H1 (cell line): ENCODE measurements at regions not wholly inside any gene's neighbourhood (a gene's known extent, or its start where the extent isn't known, plus 50 kb on each side); places are given as distances from the start of the nearest gene placed in this dataset.

ENCODE experiments used
- CHD1 ChIP-seq: IDR thresholded peaks from 2 replicates; pipeline ENCODE4 v1.6.1; 2012; ENCODE audit warnings: low read depth, low read length, improper control_type of control experiment
- FOSL1 ChIP-seq: IDR thresholded peaks from 2 replicates; pipeline ENCODE4 v1.6.1; 2011; ENCODE audit warnings: mild to moderate bottlenecking, low read depth, low read length, moderate library complexity; ENCODE audit not compliant: insufficient read depth
- SIX5 ChIP-seq: IDR thresholded peaks from 2 replicates; pipeline ENCODE4 v1.6.1; 2011; ENCODE audit warnings: mild to moderate bottlenecking, low read depth, low read length
- SP1 ChIP-seq: IDR thresholded peaks from 2 replicates; pipeline ENCODE4 v1.6.1; 2011; ENCODE audit warnings: low read depth, low read length
- TBP ChIP-seq: IDR thresholded peaks from 2 replicates; pipeline ENCODE4 v1.6.1; 2011; ENCODE audit warnings: low read depth, low read length, improper control_type of control experiment
- TCF12 ChIP-seq: IDR thresholded peaks from 2 replicates; pipeline ENCODE4 v1.6.1; 2011; ENCODE audit warnings: low read depth, mild to moderate bottlenecking, low read length
- TF ChIP-seq, protein P1 (sequence below): fragments of 300-600 bp; sonication (generic); IDR thresholded peaks from 2 replicates; pipeline ENCODE4 v1.7.1; 2012; ENCODE audit warnings: low read length, moderate library complexity, mild to moderate bottlenecking, inconsistent platforms; ENCODE audit not compliant: insufficient replicate concordance
- TF ChIP-seq, protein P2 (sequence below), 3 experiments: IDR thresholded peaks; 1 replicate in 2 of 3; 2 replicates in 1 of 3; pipeline versions ENCODE4 v1.5.1 to v1.6.1; 2011; ENCODE audit warnings: low read length in 3 of 3, mild to moderate bottlenecking in 3 of 3, inconsistent platforms in 2 of 3, low read depth in 1 of 3, moderate library complexity in 1 of 3; ENCODE audit not compliant: insufficient read depth in 1 of 3; ENCODE audit errors: control extremely low read depth in 1 of 3

DNA sequence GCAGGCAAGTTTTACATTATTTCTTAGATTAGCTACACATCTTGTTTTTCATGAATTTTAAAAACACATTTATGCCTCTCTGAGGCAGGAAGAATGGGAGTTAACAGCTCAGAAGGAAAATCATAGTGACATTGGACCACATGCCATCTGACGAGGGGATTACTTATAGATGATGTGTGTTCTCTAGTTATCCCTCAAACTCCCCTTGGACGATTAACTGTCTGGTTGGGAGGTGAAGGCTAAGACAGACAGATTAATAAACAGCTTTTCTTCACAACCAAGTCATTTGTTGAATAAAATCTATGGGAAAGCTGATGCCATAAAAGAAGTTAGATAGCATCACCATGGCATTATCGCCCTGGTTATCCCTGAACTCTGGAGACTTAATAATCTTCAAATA lies 80.0 kb upstream of the PREP start (continued):
- TF ChIP-seq, protein P1, sequence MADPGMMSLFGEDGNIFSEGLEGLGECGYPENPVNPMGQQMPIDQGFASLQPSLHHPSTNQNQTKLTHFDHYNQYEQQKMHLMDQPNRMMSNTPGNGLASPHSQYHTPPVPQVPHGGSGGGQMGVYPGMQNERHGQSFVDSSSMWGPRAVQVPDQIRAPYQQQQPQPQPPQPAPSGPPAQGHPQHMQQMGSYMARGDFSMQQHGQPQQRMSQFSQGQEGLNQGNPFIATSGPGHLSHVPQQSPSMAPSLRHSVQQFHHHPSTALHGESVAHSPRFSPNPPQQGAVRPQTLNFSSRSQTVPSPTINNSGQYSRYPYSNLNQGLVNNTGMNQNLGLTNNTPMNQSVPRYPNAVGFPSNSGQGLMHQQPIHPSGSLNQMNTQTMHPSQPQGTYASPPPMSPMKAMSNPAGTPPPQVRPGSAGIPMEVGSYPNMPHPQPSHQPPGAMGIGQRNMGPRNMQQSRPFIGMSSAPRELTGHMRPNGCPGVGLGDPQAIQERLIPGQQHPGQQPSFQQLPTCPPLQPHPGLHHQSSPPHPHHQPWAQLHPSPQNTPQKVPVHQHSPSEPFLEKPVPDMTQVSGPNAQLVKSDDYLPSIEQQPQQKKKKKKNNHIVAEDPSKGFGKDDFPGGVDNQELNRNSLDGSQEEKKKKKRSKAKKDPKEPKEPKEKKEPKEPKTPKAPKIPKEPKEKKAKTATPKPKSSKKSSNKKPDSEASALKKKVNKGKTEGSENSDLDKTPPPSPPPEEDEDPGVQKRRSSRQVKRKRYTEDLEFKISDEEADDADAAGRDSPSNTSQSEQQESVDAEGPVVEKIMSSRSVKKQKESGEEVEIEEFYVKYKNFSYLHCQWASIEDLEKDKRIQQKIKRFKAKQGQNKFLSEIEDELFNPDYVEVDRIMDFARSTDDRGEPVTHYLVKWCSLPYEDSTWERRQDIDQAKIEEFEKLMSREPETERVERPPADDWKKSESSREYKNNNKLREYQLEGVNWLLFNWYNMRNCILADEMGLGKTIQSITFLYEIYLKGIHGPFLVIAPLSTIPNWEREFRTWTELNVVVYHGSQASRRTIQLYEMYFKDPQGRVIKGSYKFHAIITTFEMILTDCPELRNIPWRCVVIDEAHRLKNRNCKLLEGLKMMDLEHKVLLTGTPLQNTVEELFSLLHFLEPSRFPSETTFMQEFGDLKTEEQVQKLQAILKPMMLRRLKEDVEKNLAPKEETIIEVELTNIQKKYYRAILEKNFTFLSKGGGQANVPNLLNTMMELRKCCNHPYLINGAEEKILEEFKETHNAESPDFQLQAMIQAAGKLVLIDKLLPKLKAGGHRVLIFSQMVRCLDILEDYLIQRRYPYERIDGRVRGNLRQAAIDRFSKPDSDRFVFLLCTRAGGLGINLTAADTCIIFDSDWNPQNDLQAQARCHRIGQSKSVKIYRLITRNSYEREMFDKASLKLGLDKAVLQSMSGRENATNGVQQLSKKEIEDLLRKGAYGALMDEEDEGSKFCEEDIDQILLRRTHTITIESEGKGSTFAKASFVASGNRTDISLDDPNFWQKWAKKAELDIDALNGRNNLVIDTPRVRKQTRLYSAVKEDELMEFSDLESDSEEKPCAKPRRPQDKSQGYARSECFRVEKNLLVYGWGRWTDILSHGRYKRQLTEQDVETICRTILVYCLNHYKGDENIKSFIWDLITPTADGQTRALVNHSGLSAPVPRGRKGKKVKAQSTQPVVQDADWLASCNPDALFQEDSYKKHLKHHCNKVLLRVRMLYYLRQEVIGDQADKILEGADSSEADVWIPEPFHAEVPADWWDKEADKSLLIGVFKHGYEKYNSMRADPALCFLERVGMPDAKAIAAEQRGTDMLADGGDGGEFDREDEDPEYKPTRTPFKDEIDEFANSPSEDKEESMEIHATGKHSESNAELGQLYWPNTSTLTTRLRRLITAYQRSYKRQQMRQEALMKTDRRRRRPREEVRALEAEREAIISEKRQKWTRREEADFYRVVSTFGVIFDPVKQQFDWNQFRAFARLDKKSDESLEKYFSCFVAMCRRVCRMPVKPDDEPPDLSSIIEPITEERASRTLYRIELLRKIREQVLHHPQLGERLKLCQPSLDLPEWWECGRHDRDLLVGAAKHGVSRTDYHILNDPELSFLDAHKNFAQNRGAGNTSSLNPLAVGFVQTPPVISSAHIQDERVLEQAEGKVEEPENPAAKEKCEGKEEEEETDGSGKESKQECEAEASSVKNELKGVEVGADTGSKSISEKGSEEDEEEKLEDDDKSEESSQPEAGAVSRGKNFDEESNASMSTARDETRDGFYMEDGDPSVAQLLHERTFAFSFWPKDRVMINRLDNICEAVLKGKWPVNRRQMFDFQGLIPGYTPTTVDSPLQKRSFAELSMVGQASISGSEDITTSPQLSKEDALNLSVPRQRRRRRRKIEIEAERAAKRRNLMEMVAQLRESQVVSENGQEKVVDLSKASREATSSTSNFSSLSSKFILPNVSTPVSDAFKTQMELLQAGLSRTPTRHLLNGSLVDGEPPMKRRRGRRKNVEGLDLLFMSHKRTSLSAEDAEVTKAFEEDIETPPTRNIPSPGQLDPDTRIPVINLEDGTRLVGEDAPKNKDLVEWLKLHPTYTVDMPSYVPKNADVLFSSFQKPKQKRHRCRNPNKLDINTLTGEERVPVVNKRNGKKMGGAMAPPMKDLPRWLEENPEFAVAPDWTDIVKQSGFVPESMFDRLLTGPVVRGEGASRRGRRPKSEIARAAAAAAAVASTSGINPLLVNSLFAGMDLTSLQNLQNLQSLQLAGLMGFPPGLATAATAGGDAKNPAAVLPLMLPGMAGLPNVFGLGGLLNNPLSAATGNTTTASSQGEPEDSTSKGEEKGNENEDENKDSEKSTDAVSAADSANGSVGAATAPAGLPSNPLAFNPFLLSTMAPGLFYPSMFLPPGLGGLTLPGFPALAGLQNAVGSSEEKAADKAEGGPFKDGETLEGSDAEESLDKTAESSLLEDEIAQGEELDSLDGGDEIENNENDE: no peak
- TF ChIP-seq SIX5 (no peak), SP1 (no peak), TBP (no peak), FOSL1 (no peak), CHD1 (no peak), TCF12 (no peak)
- TF ChIP-seq, protein P2, sequence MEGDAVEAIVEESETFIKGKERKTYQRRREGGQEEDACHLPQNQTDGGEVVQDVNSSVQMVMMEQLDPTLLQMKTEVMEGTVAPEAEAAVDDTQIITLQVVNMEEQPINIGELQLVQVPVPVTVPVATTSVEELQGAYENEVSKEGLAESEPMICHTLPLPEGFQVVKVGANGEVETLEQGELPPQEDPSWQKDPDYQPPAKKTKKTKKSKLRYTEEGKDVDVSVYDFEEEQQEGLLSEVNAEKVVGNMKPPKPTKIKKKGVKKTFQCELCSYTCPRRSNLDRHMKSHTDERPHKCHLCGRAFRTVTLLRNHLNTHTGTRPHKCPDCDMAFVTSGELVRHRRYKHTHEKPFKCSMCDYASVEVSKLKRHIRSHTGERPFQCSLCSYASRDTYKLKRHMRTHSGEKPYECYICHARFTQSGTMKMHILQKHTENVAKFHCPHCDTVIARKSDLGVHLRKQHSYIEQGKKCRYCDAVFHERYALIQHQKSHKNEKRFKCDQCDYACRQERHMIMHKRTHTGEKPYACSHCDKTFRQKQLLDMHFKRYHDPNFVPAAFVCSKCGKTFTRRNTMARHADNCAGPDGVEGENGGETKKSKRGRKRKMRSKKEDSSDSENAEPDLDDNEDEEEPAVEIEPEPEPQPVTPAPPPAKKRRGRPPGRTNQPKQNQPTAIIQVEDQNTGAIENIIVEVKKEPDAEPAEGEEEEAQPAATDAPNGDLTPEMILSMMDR (IDR thresholded peaks at IDR 0.05; ENCODE audit: control extremely low read depth in 1 of 3, insufficient read depth in 1 of 3, low read depth in 1 of 3, low read length in 3 of 3): no peak
